Activated CD4-positive, alpha-beta T cell treated with anti-CD3 and anti-CD28 coated beads, Interleukin-2, amount 50 U/mL, for 24 hours (primary cell): ENCODE measurements at regions not wholly inside any gene's neighbourhood (a gene's known extent, or its start where the extent isn't known, plus 50 kb on each side); places are given as distances from the start of the nearest gene placed in this dataset.
A peak's percentile ranks its signal among the peaks of the same experiment; 100 is the strongest.

ENCODE experiments used
- DNase-seq, 2 donors: peaks; one replicate each; pipeline ENCODE4 v3.0.0-alpha.2; 2020; ENCODE audit warnings: low read depth in 1 of 2, low spot score in 1 of 2

DNA sequence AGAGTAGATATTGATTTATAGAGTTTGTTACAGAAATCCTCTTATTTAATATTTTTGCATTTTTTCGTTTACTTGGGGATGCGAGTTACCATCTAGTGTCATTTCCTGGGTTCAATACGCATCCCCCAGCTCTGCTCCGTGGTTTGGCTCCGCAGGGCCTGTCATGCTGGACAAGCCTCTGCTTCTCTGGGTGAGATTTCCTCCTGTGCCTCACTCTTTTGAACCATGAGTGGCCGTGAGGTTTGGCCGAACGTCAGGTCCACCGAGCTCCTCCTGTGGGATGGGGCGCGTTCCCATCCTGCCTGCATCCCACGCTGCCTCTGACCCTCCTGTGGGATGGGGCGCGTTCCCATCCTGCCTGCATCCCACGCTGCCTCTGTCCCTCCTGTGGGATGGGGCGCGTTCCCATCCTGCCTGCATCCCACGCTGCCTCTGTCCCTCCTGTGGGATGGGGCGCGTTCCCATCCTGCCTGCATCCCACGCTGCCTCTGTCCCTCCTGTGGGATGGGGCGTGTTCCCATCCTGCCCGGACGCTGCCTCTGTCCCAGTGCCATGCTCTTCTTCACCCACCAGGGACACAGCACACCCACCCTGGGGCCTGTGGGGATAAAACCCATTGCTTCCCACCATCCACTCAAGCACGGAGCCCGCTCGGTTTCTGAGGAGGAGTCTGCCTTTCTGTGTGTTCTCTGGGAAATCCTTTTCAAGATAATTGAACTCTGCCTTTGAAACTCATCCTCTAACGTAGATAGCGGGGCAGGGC lies 506.8 kb downstream of the BRD1 start:
- no peak for DNase-seq

DNA sequence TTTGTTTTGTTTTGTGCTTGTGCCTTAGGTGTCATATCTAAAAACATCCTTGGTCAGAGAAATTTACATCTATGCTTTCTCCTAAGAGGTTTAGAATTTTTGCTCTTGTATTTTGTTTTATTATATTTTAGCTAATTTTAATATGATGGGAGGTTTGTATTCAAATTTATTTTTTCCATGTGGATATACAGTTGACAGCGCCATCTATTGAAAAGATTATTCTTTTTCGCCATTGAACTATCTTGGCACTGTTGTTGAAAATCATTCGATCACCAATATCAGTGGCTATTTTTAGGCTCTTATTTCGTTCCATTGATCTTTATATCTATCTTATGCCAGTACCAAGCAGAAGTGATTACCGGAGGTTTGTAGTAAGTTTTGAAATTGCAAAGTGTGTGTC lies 510.3 kb downstream of the BRD1 start:
- no peak for DNase-seq

DNA sequence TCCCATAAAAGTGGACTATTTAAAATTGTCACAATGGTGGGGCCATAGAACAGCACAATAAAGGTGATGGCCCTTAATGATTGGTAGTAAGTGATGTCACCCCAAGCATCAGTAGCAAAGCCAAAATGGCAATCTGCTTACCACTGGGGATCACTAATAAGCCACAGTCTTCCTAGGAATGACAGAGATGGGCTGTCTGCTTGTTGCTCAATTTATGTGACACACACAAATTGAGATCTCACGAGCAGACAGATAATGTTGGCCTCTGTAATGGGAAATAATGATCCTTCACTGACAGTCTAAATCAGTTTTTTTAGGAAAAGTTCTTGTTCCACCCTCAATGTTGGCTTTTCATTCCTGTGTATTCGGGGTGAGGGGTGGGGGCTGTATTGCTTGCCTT lies 515.1 kb downstream of the BRD1 start:
- no peak for DNase-seq

DNA sequence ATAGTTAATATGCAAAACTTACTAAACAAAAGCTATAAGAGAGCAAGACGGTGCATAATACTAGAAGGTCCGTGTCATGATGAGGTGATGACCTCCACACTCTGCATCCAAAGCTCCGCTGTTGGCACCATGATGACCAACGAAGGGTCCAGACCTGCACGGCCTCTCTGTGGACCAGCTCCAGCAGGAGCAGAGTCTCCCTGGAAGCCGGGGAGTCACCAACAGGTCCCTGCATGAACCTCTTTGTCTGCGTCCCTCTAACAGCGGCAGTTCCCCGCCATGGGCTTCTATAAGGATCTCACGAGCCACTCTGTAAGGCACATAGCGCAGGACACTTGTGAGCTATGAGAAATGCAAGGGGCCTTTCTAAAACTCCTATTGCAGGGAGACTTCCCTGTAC lies 517.3 kb downstream of the BRD1 start:
- DNase-seq, result no peak

DNA sequence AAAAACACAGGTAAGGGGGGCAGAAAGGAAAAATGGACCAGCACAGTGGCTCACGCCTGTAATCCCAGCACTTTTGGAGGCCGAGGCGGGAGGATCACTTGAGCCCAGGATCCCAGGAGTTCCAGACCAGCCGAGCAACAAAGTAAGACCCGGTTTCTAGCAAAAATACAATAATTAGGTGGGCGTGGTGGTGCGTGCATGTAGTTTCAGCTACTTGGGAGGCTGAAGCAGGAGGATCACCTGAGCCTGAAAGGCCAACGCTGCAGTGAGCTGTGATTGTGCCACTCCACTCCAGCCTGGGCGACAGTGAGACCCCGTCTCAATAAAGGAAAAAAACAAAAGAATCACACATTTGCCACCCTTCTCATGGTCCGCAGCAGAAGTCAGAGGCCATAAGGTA lies 519.4 kb downstream of the BRD1 start:
- DNase-seq, result no peak

DNA sequence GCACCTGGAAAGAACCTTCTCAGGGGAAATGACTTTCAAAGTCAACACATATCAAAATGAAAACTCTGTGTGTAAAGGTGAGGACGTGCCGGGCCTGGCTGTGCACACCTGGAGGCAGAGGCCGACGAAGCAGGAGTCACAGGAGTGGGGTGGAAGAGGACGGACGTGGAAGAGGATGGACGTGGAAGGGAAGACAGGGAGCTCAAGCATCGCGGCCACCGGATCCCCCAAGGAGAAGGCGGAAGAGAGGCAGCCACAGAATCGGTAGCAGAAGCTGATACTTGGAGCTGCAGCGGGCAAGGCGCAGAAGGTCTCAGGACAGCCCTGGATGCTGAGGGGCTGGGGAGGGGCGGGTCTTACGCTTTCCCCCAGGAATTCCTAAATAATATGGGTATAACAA lies 519.8 kb downstream of the BRD1 start:
- DNase-seq, result no peak

DNA sequence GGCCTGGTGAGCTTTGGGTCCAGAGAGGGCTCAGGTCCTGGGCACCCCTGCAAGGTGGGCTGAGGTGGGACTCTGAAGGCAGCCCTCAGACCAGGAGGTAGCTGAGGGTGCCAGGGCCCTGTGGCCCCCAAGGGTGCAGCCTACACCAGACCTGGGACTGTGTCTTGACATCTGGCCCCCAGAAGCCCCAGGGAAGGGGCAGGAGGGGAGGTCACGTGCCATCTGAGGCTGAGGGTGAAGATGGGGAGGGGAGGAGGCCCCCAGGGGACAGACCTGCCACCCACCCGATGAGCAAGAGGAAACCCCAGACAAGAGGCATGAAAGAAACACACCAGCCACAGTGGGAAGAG lies 520.2 kb downstream of the BRD1 start:
- no peak for DNase-seq

DNA sequence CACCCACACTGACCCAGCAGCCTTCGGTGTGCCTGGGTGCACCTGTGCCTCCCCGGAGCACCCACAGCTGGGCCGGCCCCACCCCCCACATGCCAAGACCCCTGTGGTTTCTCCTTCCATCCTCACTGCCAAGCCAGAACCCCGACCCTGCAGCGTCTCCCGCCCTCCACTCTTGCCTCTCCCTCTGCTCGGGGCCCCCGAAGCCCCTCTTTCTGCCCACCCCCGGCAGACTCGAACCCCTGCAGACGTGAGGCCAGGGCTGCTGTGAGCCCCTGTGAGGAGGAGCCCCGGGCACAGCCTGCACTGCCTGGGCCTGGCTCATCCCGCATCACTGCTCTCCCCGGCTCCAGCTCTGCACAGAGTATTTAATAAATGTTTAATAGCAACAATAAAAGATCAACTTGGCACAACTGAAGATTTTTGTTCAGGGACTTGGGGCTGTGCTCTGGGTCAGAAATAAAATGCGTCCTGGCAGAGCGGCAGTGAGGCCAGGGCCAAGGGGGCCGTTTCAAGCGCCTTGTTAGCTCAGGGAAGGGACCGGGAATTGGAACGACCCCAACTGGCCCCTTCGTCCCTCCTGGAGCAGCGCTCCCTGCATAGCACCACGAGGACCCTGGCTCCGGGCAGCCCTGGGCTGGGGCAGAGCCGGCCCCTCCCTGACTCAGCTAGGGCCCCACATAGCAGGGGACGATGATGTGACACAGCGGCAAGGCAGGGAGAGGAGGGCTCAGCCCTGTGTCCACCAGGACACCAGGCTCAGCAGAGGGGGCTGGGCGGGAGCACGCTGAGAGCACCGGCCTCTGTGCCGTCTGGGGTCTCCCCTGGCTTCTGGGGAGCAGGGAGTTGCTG lies 520.8 kb downstream of the BRD1 start:
- DNase-seq, result no peak

DNA sequence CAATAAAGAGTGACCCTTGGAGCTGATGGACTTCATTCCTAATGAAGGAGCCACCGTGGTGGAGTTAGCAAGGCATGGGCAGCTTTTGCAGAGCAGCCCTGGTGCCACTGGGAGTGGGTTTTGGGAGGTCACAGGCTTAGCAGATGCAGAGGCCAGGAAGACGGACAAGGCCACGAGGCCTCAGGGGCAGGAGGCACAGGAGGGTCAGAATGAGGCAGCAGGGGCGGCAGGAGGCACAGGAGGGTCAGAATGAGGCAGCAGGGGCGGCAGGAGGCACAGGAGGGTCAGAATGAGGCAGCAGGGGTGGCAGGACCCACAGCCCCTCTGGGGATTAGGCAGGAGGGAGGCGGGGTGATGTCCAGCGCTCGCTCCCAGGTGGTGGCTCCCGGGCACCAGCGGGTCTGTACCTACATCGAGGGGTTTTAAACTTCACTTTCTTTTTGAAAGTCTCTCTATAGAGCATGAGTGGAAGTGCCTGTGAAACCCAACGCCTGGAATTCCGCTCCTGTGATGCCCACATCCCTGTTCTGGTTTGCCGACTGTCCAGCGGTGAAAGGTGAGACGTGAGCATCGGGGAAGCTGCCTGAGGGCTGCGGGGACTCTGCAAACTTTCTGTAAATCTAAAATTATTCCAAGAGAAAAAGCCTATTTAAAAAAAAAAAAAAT lies 521.6 kb downstream of the BRD1 start:
- no peak for DNase-seq

DNA sequence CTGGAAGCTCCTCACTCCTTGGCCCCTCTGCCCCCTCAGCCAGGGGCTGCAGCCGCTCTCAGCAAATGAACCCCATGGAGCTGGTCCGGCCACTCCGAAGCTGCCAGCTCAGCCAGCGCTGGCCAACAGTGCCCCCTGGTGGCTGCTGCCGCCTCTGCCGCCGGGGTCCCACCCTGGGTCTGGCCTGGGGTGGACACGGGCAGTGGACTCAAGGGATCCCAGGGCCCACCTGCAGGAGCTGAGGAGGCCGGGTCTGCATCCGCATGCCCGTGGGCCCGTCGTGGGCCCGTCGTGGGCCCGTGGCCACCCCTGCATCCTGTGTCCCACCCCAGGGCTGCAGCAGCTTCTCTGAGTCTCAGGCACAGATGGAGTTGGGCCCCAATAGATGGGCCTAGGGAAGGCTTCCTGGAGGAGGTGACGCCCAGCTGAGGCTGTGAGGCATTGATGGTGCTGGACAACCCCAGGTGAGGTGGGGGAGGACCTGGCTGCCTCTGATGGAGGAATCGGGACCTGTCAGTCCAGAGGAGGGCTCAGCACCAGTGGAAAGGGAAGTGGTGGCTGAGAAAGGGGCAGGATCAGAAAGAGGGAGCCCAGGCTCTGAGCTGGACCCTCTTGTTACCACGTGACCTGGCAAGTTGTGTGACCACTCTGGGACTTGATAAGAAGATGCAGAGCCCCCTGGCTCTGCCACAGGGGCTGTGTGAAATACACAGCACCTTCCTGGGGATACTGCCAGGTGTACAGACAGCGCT lies 522.3 kb downstream of the BRD1 start:
- DNase-seq, result peak; percentile 47 to 49

DNA sequence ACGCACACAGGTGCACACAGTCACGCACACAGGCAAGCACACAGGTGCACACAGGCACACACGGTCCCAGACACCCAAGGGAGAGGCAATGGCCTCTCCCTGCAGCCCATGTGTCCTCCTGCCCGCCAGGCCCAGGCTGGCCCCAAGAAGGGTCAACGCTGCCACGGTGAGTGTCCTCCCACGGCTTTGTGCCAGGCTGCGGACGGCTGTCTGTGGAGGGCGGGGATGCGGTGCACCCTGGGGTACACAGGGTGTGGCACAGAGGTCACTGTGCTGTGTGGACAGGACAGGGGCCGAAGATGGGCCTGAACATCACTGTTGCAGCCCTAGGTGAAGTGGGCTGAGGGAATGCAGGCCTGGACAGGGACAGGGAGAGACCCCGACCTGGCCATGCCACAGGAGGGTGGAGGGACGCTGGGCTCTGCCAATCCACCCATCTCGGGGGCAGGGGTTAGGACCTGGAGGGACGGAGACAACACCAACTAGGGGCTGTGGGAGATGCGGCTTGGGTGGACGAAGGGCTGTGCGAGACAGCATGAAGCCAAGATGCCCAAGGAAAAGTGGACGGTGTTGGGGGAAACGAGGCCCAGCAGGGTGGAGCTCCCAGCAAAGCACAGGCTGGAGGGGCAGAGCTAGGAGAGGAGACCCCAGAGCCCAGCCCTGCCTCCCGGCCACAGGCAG lies 523.8 kb downstream of the BRD1 start:
- DNase-seq, result no peak

DNA sequence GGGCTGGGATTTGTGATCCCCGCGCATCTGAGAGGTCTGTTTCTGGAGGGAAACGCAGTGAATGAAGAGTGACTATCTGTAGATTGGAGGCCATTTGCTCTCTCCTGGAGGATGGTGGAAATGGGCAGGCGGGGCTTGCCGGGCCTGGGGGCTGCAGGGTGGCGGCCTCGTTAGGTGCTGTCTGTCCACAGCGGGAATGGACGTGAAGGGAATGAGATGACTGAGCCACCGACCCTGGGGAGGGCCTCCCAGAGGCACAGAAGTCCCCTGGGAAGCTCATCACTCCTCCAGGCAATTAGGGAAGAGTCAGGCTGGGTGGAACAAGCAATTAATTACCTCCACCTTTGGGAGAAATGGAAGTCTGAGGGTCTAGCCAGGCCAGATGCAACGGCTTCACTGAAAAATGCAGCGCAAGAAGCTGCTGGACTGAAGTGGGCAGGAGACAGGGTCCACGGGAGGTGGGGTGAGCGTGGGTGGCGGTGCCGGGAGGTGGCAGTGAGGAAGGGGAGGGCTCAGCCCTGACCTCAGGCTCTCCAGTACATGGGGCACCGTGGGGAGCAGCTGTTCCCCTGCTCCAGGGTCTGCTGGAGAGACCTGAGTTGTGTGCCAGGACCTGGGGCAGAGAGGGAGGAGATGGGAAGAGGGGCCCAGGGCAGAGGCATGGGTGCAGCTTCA lies 524.5 kb downstream of the BRD1 start:
- no peak for DNase-seq

DNA sequence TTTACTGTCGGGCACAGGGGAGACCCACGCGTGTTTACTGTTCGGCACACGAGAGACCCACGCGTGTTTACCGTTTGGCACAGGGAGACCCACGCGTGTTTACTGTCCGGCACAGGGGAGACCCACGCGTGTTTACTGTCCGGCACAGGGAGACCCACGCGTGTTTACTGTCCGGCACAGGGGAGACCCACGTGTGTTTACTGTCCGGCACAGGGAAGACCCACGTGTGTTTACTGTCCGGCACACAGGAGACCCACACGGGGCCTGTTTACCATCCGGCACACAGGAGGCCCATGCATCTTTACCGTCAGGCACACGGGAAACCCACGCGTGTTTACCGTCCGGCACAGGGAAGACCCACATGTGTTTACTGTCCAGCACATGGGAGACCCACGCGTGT lies 525.1 kb downstream of the BRD1 start:
- DNase-seq, result no peak

DNA sequence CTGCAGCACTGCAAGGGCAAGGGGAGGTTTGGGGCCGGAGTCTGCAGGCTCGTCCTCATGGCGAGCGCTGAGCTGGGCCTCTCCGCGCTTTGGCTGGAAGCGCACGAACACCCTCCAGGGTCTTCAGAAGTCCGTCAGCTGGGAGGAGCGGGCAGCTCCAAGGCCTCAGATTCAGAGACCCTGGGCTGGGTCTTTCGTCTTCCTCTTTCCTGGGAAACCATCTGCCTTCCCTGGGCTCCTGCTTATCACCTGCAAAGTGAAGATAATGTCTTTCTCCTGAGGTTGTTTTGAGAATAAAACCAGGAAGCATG lies 525.6 kb downstream of the BRD1 start:
- DNase-seq, result no peak

DNA sequence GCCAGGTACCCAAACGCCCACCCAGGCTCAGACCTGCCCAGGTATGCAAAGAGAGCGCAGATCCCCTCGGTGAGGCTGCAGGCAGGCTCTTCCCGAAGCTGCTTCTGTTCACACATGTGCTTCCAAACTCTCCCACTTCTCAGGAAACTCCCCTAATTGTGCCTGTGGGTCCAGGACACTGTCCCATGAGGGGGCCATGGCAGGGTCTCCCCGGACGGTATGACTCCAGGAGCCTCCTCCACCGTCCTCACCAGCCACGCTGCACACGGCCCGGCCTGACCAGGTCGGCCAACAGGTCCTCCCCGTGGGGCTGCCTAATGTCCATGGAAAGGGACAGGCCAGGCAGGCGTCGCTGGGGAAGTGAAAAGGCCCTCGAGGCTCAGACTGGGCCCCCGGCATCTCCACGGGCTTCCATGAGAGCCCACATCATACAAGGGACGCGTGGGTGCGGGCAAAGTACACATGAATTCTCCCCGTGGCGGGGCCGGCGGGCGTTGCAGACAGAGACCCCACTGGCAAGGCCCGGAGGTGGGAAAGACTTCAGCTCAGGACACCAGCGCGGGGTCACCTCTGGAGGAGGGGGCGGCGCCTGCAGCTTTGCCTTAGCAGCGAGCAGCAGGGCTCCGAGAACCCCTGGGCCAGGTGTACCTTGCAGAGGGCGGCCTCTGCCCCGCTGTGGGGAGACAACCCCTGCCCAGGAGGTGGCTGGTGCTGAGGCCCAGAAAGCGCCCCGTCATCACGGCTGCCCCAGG lies 526.1 kb downstream of the BRD1 start:
- DNase-seq, result no peak

DNA sequence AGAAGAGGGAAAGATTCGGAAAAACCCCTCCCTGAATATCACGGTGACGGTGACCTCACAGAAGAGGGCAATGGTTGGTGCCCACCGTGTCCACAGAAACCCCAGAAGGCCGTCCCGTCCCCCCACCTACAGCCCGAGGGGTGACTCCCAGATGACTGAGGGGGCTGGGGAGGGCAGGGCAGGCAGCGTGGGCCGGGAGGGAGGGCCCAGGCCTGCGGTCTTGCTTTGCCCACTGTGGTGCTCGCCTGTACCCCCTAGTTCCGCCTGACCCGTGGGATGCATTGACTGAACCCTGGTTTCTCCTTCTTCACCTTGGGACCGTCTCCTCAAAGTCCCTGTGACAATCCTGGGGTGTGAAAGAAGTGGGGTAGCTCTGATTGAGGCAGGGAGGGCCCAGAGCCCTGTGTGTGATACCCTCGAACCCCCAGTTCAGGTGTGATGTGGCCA lies 526.7 kb downstream of the BRD1 start:
- DNase-seq, result no peak

DNA sequence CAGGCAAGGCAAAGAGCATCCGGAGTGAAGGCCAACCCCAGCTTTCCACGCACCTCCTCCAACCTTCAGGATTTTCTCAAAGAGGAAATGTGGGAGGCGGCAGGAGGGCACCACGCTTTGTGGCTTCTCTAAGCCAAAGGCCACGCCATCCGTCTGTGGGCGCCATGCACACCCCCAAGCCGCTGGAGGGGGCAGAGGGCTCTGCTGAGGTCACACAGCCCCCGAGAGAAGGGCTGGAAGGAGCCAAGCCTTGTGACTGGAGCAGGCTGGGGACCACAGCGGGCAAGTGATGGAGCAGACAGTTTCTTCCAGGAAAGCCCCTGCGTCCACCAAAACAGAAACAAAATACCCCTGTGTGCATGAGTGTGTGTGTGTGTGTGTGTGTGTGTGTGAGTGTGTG lies 527.4 kb downstream of the BRD1 start:
- no peak for DNase-seq

DNA sequence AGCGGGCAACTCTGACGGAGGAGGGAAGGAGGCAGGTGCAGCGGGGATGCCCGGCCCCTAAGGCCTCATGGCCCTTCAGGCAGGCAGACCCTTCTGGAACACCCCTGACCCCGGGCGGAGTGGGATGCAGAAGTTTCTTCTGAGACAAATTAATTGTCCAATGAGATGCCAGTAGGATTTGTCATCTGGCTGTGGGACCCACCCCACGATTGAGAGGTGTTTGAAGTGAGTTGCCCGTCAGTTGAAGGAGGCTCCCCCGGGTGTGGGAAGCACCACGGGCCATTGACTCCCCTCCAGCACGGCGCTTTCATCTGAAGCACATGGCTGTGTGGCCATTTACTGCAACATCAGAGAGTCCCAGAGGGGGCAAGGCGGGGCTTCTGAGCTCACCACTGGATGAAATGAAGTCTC lies 527.8 kb downstream of the BRD1 start:
- no peak for DNase-seq

DNA sequence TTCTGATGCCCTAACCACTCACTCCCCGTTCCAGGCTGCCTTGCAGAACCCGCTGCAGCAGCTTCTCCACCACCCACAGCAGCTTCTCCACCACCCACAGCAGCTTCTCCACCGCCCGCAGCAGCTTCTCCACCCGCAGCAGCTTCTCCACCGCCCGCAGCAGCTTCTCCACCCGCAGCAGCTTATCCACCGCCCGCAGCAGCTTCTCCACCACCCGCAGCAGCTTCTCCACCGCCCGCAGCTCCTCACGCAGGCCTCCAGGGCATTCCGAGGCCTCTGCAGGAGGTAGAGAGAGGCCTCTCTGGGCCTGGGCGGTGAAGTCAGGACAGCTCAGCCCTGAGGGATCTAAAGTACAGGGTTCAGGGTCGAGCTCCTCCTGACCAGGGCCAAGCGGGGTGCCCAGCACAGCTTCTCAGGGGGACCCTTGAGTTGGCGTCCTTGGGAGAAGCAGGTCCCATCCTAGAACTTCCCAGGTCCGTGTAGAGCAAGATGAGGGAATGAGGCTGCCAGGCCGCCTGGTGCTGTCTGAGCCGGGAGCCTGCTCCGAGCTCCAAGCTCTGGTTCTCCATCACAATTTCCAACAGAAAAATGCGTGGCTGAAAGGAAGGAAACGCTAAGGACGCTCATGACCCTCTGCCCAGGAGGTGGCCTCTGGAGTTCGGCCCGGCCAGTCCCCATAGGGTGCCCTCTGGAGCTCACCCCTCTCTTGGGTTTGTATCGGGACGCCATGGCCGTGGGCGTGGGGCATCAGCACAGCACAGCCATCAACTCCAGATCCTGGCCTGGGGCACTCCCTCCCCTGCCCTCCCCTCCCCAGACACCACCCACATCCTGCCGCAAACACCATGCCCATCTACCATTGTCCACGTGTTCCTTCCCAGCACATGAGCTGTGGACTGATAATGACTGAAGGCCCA lies 528.6 kb downstream of the BRD1 start:
- DNase-seq, result no peak
